Testis (tissue), 2 donors: ENCODE measurements at regions not wholly inside any gene's neighbourhood (a gene's known extent, or its start where the extent isn't known, plus 50 kb on each side); places are given as distances from the start of the nearest gene placed in this dataset.

Source experiments
- CTCF ChIP-seq, 3 experiments: fragments of 450-650 bp in 2 of 3; fragments of 200-600 bp in 1 of 3; sonication (generic) in 1 of 3; IDR thresholded peaks; one replicate each; pipeline ENCODE4 v1.5.1; 2016 to 2019; ENCODE audit warnings: antibody characterized with exemption in 3 of 3, mild to moderate bottlenecking in 2 of 3, moderate library complexity in 1 of 3
- POLR2A ChIP-seq: fragments of 450-650 bp; IDR thresholded peaks from one replicate; pipeline ENCODE4 v1.6.1; 2017; ENCODE audit warnings: antibody characterized with exemption, mild to moderate bottlenecking, moderate library complexity

- TF ChIP-seq POLR2A (no peak), CTCF (IDR thresholded peaks at IDR 0.05) (no peak)
Measured at GRCh38 chr20:6657111-6657510, 110.4 kb upstream of the BMP2 start.
